RWPE2 (cell line): ENCODE measurements at regions not wholly inside any gene's neighbourhood (a gene's known extent, or its start where the extent isn't known, plus 50 kb on each side); places are given as distances from the start of the nearest gene placed in this dataset.
A peak's percentile ranks its signal among the peaks of the same experiment; 100 is the strongest.

Experiments used
- ATAC-seq: fragments of 200-7000 bp; cut with Tn5 transposase; 3 replicates; pipeline ENCODE4 v1.9.1; 2021; ENCODE audit warnings: low read depth
- DNase-seq: peaks from one replicate; pipeline ENCODE4 v3.0.0-alpha.2; 2020; ENCODE audit warnings: low spot score
- H3K27ac ChIP-seq: fragments of 450-650 bp; 2 replicates; pipeline ENCODE4 v1.5.1; 2017; ENCODE audit warnings: mild to moderate bottlenecking; ENCODE audit not compliant: poor library complexity, severe bottlenecking
- H3K27me3 ChIP-seq: fragments of 250-450 bp; sonication (Bioruptor Pico); 2 replicates; pipeline ENCODE4 v1.5.1; 2021; ENCODE audit warnings: mild to moderate bottlenecking, moderate library complexity; ENCODE audit not compliant: insufficient read depth, poor library complexity, severe bottlenecking
- H3K36me3 ChIP-seq: fragments of 250-450 bp; sonication (Bioruptor Pico); 2 replicates; pipeline ENCODE4 v1.5.1; 2020; ENCODE audit warnings: low read depth, mild to moderate bottlenecking, moderate library complexity
- H3K4me1 ChIP-seq: fragments of 250-450 bp; sonication (Bioruptor Pico); 2 replicates; pipeline ENCODE4 v1.5.1; 2021; ENCODE audit warnings: mild to moderate bottlenecking, moderate library complexity; ENCODE audit not compliant: insufficient read depth, poor library complexity, severe bottlenecking
- H3K4me3 ChIP-seq: fragments of 250-450 bp; sonication (Bioruptor Pico); 2 replicates; pipeline ENCODE4 v1.5.1; 2021; ENCODE audit warnings: mild to moderate bottlenecking, moderate library complexity; ENCODE audit not compliant: severe bottlenecking
- H3K9me3 ChIP-seq: fragments of 250-450 bp; sonication (Bioruptor Pico); 2 replicates; pipeline ENCODE4 v1.5.1; 2021; ENCODE audit warnings: mild to moderate bottlenecking, moderate library complexity; ENCODE audit not compliant: severe bottlenecking
- TF ChIP-seq, protein P1 (sequence below): fragments of 450-650 bp; IDR thresholded peaks from one replicate; pipeline ENCODE4 v1.5.1; 2017; ENCODE audit warnings: mild to moderate bottlenecking, moderate library complexity; ENCODE audit not compliant: poor library complexity, severe bottlenecking

- Histone ChIP-seq H3K9me3 (no peaks in the 10 kb centered on the region), H3K27me3 (peaks cover 7% of the 10 kb centered on the region), H3K27ac (no peak overlapping the region), H3K4me3 (no peak overlapping the region), H3K36me3 (no peaks in the 10 kb centered on the region), H3K4me1 (no peaks in the 10 kb centered on the region)
- no peak for ATAC-seq
- no peak for DNase-seq
- TF ChIP-seq, protein P1, sequence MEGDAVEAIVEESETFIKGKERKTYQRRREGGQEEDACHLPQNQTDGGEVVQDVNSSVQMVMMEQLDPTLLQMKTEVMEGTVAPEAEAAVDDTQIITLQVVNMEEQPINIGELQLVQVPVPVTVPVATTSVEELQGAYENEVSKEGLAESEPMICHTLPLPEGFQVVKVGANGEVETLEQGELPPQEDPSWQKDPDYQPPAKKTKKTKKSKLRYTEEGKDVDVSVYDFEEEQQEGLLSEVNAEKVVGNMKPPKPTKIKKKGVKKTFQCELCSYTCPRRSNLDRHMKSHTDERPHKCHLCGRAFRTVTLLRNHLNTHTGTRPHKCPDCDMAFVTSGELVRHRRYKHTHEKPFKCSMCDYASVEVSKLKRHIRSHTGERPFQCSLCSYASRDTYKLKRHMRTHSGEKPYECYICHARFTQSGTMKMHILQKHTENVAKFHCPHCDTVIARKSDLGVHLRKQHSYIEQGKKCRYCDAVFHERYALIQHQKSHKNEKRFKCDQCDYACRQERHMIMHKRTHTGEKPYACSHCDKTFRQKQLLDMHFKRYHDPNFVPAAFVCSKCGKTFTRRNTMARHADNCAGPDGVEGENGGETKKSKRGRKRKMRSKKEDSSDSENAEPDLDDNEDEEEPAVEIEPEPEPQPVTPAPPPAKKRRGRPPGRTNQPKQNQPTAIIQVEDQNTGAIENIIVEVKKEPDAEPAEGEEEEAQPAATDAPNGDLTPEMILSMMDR = no peak
Observed at GRCh38 chr18:78071166-78071710, 821.6 kb downstream of the GALR1 start.

GRCh38 chr18:78071776-78072175 lies 822.1 kb downstream of the GALR1 start:
- Histone ChIP-seq H3K27me3 (peaks cover 7% of the 10 kb centered on the region), H3K27ac (no peak overlapping the region), H3K36me3 (no peaks in the 10 kb centered on the region), H3K4me1 (no peaks in the 10 kb centered on the region), H3K9me3 (no peaks in the 10 kb centered on the region), H3K4me3 (no peak overlapping the region)
- TF ChIP-seq, protein P1 = no peak
- DNase-seq = no peak
- ATAC-seq = no peak

GRCh38 chr18:78072375-78072774 lies 822.7 kb downstream of the GALR1 start:
- Histone ChIP-seq H3K4me1 (no peaks in the 10 kb centered on the region), H3K27me3 (peaks cover 7% of the 10 kb centered on the region), H3K27ac (no peak overlapping the region), H3K36me3 (no peaks in the 10 kb centered on the region), H3K4me3 (no peak overlapping the region), H3K9me3 (no peaks in the 10 kb centered on the region)
- TF ChIP-seq, protein P1 = no peak
- no peak for ATAC-seq
- no peak for DNase-seq

DNA sequence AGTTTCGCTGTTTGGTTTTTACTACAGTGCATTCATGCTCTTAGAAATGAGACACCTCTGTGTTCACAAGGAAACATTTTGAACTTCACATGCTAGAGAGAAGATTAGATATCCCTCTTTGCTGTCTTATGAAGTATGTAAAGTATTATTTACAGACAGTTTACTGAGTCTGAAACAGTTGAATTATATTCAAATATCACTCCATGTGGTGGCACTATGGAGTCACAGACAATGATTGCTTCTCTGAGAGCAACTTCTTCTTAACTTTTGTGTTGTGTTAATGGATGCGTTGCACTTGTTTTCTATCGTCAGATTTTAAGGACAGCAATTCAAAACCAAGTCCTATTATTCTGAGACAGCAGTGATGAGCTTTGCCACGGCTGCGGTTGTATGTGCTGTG lies 823.6 kb downstream of the GALR1 start:
- Histone ChIP-seq H3K36me3 (no peaks in the 10 kb centered on the region), H3K9me3 (peaks cover 2% of the 10 kb centered on the region), H3K4me3 (no peak overlapping the region), H3K27me3 (peaks cover 7% of the 10 kb centered on the region), H3K27ac (no peak overlapping the region), H3K4me1 (no peaks in the 10 kb centered on the region)
- DNase-seq (no peak), ATAC-seq (no peak)
- TF ChIP-seq, protein P1 = peak; percentile 24

DNA sequence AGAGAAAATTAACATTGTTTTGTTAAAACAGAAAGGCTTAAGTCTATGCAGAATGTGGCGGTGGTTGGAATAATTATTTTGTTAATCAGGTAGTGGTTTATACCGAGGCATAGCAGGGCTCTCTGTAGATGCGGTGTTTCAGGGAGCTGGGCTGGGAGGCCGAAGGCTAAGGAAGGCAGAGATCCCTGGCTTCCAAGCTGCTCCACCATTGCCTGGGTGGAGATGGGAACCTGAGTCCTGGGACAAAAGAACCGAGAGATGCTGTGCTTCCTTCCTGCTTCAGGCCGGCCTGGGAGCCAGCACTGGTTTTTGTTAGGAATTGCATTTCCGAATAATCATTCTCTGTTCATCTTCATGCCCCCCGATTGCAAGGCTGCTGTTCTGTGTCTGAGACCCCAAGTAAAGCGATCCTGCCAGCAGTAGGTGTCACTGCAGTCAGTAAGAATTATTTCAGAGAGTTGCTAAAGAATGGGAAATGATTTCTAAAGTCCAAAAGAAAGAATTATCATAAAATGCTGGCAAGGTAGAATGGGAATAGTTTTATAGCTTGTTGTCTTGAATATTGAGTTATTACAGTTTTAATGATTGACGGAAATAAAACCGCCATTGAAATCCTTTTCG lies 824.9 kb downstream of the GALR1 start:
- no peak overlapping the region for H3K4me3 ChIP-seq
- TF ChIP-seq, protein P1 = no peak

More for the DNA sequence above, 824.9 kb downstream of the GALR1 start:
- ATAC-seq (no peak), DNase-seq (no peak)
- H3K4me1 ChIP-seq = no peaks in the 10 kb centered on the region
- no peaks in the 10 kb centered on the region for H3K36me3 ChIP-seq
- no peak overlapping the region for H3K27ac ChIP-seq
- peaks cover 2% of the 10 kb centered on the region for H3K9me3 ChIP-seq
- peaks cover 7% of the 10 kb centered on the region for H3K27me3 ChIP-seq
